Body of pancreas (tissue), 4 donors: ENCODE measurements at regions not wholly inside any gene's neighbourhood (a gene's known extent, or its start where the extent isn't known, plus 50 kb on each side); places are given as distances from the start of the nearest gene placed in this dataset.

Experiments
- POLR2A ChIP-seq, 3 donors: fragments of 450-650 bp; IDR thresholded peaks; one replicate each; pipeline ENCODE4 v1.6.1; 2016; ENCODE audit warnings: antibody characterized with exemption in 3 of 3, mild to moderate bottlenecking in 2 of 3
- TF ChIP-seq, protein P1 (sequence below), 7 experiments: fragments of 450-650 bp in 4 of 7; fragments of 200-600 bp in 3 of 7; sonication (generic) in 3 of 7; IDR thresholded peaks; one replicate each; pipeline ENCODE4 v1.5.1; 2016 to 2019; ENCODE audit warnings: antibody characterized with exemption in 7 of 7

DNA sequence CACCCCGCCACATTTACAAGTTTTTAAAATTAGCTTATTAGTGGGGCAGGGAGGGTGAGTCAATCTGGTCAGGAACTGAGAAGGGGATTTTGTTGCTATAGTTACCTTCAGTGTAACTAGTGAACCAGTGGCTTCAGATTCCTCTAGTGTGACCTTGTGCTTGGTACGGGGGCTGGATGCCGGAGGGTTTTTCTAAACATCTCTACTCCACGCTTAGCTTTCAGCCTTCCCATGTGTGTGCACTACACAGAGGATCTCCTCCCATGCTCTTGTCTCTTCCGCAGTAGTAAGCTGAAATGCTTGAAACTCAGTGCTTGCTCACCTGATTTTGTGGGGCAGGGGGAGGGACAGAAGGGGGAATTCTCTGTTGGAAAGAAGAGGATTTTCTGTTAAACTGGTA lies 67.9 kb upstream of the AKAP13 start:
- TF ChIP-seq POLR2A (IDR thresholded peaks at IDR 0.05) = no peak
- TF ChIP-seq, protein P1, sequence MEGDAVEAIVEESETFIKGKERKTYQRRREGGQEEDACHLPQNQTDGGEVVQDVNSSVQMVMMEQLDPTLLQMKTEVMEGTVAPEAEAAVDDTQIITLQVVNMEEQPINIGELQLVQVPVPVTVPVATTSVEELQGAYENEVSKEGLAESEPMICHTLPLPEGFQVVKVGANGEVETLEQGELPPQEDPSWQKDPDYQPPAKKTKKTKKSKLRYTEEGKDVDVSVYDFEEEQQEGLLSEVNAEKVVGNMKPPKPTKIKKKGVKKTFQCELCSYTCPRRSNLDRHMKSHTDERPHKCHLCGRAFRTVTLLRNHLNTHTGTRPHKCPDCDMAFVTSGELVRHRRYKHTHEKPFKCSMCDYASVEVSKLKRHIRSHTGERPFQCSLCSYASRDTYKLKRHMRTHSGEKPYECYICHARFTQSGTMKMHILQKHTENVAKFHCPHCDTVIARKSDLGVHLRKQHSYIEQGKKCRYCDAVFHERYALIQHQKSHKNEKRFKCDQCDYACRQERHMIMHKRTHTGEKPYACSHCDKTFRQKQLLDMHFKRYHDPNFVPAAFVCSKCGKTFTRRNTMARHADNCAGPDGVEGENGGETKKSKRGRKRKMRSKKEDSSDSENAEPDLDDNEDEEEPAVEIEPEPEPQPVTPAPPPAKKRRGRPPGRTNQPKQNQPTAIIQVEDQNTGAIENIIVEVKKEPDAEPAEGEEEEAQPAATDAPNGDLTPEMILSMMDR (IDR thresholded peaks at IDR 0.05) = no peak
